CMK (cell line): ENCODE measurements at regions not wholly inside any gene's neighbourhood (a gene's known extent, or its start where the extent isn't known, plus 50 kb on each side); places are given as distances from the start of the nearest gene placed in this dataset.
"Not testable (repeated sequence)": the region's sequence is repeated elsewhere in the genome, so short reads cannot be mapped to it uniquely, and the experiment has no call there.

ENCODE experiments used
- DNase-seq: peaks from one replicate; pipeline ENCODE4 v3.0.0-alpha.2; 2010; ENCODE audit warnings: low read depth

DNA sequence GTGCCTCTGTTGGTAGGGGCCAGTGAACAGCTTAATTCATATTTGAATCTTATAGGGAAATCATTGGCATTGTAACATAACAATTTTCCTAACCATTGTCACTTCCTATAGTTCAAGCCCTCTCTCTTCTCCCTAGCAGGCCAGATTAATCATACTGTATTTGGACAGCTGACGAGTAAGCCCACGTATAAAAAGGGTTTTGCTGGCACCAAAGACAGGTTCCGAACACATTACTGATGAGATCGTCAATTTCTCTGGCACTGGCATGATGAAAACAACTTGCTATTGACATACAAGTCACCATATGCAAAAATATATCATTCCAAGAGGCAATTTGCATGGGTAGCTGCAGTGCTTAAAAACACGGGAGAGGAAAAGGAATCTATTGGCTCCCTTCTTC is 891.1 kb upstream of the AUTS2 start:
- DNase-seq, result no peak

DNA sequence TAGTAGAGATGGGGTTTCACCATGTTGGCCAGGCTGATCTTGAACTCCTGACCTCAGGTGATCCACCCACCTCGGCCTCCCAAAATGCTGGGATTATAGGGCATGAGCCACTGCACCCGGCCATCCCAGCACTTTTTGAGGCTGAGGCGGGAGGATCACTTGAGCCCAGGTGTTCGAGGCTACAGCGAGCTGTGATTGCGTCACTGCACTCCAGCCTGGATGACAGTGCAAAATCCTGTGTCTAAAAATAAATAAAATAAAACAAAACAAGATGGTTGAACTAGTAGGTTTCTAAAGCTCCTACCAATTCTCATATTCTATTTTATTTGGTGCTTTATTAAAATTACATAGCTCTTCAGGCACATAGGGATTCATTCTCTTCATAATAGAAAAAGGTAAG is 890.3 kb upstream of the AUTS2 start:
- DNase-seq, result no peak

DNA sequence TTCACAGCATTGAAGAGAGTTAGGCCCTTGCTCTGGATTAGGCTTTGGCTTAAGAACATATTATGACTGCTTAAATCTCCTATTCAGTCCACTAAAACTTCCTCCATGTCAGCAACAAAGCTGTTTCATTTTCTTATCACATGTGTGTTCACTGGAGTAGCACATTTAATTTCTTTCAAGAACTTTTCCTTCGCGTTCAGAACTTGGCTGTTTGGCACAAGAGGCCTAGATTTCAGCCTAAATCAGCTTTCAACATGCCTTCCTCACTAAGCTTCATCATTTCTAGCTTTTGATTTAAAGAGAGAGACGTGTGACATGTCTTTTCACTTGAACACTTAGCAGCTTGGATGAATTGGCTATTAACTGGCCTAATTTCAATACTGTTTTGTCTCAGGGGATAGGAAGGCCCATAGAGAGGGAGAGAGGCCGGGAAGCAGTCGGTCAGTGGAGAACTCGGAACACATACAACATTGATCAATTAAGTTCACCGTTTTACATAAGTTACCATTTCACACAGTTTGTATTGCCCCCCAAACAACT is 885.2 kb upstream of the AUTS2 start:
- DNase-seq, result no peak

DNA sequence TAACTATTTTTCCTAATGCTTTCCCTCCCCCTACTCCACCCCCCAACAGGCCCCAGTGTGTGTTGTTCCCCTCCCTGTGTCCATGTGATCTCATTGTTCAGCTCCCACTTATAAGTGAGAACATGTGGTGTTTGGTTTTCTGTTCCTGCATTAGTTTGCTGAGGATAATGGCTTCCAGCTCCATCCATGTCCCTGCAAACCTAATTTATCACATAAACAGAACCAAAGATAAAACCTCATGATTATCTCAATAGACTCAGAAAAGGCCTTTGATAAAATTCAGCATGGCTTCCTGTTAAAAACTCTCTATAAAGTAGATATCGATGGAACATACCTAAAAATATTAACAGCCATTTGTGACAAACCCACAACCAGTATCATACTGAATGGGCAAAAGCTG is 884.1 kb upstream of the AUTS2 start:
- DNase-seq, result not testable (repeated sequence)

DNA sequence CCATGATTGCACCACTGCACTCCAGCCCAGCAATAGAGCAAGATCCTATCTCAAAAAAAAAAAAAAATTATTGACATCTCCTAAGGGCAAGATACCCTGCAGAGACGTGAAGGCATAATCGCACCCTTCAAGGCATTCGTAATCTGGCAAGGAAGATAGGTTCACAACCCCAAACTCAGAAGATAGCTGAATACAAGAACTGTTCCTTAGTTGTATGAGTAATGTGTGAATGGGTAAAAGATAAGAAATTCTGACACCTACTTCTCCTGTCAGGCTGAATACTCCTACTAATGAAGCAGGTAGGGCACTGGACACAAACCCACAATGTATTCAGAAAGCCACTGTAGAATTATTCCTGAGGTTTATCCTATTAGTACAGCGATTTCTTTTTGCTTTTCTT is 882.4 kb upstream of the AUTS2 start:
- DNase-seq, result no peak

DNA sequence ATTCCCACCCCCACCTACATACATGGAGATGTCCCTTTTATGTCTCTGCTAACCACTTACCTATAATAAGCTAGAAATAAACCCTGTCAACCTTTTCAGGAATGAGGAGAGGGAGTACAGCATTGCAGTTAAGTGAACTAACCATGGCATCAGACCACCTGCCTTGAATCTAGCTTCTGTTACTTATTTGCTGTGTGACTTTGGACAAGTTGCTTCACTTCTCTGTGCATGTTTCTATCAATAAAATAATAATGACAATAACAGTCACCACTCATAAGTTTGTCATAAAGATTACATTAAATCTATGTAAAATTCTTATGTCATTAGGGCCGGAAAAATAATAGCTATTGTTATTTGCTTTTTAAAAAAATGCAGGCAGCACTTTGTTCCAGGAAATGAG is 881.1 kb upstream of the AUTS2 start:
- DNase-seq, result no peak

DNA sequence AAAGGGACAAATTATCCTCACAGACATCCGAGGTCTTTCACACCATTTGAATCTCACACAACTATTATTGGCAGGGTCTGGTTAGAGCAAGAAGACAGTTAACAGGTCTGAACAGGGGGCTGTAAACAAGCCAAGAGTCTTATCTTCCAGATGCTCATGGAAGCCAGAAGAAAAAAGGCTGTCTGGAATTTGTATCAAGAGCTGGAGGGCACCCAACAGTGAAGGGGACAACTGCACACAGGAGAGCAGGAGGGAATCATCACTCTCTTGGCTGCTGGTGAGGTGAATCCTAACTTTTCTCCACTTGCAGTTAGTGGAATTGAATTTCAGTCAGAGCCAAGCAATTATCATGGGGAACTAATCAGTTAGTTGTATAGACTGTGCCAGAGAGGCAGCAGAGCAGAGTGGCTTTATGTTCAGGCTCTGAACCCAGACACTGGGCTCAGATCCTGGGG is 880.2 kb upstream of the AUTS2 start:
- DNase-seq, result no peak

DNA sequence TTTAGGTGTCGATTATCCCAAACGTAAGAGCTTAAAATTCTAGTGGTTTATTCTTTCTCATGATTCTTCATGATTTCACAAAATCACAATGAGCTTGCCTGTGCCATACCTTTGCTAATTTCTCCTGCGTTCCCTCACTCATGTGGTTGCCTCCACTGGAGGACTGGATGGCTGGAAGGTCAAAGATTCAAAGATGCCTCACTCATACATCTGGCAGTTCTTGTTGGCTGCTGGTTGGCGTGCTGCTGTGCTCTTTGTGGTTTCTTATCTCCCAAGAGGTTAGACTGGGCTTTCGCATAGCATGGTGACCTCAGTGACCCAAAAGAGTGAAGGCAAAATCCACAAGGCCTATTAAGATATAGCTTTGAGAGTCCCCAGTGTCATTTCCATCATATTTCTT is 877.6 kb upstream of the AUTS2 start:
- DNase-seq, result no peak

DNA sequence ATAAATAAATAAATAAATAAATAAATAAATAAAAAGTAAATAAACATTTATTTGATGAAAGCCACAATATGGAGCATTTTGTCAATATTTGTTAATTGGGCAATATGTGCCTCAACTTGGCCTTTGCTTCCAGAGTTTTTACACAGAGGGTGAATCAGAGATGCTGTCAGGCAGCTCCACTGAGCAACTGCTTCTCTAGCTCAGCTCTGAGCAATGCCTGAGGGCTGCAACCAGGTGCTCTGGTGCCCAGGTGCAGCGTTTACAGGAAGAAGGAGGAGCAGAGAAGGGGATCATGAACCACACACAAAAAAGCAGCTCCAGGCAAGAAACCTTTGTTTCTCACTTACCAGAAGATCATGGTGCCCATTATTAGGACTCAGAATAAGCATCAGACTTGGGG is 876.2 kb upstream of the AUTS2 start:
- no peak for DNase-seq

DNA sequence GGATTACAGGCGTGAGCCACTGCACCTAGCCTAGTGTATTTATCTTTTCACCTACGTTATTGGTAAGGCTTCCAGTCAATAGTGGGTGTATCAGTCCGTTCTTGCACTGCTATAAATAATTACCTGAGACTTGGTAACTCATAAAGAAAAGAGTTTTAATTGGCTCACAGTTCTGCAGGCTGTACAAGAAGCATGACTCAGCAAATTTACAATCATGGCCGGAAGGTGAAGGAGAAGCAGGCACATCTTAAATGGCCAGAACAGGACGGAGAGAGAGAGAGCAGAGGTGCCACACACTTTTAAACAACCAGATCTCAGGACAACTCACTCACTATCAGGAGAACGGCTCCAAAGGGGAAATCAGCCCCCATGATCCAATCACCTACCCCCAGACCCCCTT is 873.3 kb upstream of the AUTS2 start:
- DNase-seq, result no peak

DNA sequence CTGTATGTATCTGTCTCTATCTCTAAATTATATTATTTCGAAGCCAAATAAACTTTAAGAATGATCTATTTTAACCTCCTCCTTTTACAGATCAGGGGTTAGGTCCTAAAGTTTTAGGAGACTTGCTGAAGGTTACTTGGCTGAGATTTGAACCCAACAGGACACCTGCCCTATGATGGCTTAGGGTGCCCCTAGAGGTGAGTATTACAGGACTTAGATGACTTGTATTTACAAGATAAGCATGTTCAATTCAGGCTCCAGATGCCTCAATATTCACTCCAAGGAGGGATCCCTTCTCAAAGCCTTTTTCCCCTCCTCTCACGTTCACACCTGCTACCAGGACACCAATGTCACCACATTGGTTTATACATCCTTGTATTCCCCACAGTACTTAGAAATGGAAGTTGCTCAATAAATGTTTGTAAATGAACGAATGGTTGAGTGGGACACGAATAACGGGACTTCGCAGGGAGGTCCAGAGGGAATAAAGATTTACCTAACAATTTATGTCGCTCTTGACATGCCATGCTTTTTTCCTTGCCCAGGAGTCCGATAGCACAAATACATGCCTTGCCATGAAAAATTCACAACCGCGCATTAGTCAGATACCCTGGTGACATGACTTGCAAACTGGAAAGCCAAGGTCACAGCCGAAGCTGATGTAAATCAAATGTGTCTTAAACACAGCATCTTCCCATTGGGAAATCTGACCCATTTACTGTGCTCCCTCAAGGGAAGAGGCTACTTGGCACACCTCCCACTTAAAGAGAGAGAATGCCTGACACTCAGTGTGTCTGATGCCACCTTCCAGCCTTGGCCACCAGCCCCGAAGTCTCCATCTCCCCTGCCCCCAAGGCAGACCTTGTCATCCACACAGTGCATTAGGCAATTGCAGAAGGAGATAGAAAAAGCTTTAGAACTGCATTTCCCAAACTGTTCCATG is 872.2 kb upstream of the AUTS2 start:
- DNase-seq, result no peak

DNA sequence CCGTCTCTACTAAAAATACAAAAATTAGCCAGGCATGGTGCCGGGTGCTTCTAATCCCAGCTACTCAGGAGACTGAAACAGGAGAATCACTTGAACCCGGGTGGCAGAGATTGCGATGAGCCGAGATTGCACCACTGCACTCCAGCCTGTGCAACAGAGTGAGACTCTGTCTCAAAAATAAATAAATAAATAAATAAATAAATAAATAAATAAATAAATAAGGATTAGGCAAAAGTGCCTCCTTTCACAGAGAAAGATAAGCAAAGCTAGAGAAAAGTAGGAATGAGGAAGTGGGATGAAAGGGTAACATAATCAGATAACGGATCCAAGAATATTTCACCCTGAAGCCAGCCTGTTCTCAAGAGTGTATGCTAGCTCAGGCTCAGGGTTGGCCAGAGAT is 869.6 kb upstream of the AUTS2 start:
- DNase-seq, result not testable (repeated sequence)

DNA sequence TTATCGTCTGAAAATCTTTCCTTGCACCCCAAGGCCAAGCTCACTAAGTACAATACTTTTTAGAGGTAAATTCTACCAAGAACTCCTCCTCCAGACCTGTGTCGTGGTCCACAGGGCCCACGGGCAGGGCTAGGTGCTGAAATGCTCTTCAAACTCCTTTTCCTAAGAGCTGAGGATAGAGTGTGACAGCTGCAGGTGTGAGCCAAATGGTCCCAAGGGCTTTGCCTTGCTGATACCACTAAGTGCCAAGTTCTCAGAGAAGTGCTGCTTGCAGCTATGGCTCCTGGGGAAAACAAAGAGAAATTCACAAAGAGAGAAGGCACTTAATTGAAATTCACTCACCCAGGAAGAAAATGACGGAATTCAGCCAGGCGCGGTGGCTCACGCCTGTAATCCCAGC is 868.9 kb upstream of the AUTS2 start:
- DNase-seq, result no peak

DNA sequence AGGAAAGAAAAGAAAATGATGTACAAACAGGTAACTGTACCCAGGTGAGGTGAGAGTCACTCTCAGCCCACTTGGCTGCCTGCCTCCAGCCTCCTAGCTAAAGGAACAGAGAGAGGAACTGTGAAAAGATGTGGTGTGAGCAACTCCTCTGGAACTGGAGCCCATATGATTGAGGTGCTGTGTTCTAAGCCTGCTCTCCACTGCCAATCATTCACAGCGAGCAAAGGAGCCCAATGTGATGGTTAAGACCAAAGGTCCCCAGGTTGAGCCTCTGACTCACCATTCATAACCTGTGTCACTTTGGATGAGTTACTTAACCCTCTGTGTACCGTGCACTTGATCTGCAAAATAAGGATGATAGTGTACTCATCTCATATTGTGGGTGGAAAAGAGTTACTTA is 868.1 kb upstream of the AUTS2 start:
- no peak for DNase-seq

DNA sequence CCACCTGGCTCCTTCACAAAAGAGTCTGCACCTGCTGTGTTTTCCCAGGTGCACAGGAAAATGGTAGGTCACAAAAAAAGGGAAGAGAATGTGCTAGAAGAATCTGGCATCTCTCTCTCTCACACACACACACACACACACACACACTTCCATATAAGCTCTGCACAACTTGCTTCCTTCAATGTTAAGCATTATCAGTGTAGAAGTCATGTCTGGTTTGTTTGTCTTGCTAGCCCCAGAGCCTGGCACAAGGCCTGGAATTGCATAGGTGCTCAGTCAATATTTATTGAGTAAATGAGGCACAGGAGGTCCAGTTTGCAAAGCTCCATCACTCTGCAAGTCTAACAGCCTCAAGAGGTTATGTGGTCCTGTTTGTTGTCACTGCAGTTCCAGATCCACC is 867.3 kb upstream of the AUTS2 start:
- DNase-seq, result no peak

DNA sequence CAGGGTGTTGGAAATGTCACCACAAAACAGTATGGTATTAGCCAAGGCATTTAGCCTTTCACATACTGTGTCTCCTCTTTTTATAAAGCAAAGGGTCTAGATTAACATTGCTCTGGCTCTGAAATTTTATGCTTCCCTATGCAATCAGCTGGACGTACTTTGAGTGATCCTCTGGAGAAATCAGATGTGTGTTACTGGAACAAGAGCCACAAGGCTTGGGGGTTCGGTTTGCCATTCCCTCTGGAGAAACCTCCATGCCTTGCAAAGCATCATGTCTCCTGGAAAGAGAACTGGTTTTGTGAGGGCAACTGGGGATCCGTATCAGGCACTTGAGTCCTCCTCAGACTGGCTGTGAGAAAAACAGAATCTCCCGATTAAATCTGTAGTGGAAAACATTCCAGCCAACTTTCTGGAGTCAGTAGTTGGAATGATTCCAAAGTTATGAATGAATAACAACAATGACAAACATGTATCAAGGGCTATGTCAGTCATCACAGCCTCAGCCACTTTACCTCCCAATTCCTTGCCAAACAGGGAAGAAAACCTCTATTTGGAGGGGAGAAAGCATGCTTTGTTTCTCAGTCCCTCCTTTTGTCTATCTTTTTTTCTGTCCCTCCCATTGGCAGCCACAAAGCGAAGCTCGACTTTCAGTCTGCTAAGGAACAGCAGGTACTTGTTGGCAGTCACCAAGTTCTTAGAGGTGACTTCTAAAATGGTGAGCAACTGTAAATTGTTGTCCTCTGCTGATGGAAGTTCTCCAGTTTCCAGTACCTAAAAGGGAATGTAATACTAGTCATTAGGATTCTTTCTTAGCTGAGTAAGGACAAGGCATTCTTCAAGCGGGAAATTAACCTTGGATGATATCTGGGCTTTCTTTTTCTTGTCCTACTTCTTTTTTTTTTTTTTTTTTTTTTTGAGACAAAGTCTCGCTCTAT is 864.8 kb upstream of the AUTS2 start:
- DNase-seq, result no peak

DNA sequence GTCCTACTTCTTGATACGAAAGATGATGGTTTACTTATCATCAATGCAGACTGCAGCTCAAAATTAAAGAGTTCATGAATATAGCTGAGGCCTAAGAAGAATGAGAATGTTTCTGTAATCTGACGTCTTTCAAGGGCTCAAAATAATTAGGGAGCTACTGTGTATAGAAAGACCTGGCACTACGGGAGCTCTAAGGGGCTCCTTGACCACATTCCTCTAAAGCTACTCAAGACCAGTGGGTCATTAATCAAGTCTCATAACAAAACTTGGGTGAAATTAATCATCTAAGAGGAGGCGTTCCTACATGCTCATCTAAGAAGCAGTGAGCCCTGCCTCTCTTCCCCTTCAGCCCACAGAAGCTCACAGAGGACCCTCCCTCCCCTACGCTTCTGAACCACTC is 863.8 kb upstream of the AUTS2 start:
- no peak for DNase-seq

DNA sequence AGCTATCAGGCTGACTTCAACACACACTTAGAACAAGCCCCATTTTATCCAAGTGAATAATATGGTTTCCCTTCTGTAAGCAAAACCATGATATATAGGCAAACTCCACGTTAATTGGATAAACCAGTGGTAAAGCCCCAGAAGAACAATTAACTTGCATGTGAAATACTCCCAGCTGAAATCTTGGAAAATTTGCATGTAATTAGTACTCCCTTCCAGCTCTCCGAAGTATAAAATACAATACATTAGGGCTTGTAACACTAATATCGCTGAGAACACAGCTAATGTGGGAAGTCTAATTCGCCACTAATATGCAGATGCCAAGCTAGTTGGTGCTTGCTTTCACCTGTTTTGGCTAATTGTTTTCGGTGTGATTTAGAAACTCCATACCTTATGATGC is 859.0 kb upstream of the AUTS2 start:
- no peak for DNase-seq

DNA sequence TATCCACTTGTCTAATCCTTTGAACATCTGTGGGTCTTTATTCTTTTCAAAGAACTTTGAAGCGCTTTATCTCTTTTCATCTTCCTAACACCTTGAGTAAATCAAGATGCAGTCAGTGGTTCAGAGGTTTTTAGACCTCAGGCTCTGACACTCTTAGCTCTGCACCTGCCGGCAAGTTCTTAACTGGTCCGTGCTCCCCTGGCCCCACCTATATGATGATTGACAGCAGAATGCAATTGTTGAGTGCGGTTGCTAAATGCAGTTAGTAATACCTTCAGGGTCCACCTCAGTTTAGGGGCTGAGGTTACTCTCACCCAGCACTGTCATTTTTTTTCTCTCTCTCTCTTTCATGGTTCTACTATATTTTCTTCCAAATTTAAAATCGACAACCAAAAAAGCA is 854.2 kb upstream of the AUTS2 start:
- DNase-seq, result no peak

DNA sequence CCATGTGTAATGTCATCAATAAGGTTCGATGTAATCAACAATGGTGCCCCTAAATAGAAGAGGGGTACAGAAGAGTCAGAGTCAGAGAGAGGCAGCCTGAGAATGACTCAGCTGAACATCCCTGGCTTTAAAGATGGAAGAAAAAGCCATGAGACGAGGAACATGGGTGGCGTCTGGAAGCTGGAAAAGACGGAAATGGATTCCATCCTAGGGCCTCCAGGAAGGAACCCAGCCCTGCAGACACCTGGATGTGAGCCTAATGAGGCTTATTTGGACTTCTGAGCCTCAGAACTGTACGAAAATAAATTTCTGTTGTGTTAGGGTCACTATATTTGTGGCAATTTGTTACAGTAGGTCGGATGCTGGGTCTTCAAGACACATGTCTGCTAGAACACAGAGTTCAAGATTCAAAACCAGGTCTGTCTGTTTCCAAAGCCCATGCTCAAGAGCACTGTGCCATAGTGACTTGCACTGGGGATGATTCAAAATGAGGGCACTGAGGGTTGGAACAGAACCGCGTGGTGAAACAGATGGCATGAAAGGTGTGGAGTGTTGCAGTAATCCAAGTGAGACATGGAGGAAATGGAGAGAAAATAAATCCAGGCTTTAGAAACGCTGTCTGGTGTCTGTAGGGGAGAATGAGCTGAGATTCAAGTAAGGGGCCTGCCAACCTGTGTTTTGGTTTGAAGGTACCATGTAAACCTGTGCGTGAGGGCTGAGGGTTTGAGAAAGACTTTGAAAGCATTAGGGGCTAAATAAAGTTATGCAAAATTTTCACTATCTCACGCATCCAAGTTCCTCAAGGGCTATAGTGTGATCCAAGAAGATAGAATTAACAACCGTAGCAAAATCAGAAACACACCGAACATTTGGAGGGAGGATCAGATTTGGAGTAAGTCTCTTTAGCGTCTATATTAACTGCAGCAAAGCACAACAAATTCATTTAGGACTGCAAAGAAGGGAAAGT is 849.1 kb upstream of the AUTS2 start:
- no peak for DNase-seq

DNA sequence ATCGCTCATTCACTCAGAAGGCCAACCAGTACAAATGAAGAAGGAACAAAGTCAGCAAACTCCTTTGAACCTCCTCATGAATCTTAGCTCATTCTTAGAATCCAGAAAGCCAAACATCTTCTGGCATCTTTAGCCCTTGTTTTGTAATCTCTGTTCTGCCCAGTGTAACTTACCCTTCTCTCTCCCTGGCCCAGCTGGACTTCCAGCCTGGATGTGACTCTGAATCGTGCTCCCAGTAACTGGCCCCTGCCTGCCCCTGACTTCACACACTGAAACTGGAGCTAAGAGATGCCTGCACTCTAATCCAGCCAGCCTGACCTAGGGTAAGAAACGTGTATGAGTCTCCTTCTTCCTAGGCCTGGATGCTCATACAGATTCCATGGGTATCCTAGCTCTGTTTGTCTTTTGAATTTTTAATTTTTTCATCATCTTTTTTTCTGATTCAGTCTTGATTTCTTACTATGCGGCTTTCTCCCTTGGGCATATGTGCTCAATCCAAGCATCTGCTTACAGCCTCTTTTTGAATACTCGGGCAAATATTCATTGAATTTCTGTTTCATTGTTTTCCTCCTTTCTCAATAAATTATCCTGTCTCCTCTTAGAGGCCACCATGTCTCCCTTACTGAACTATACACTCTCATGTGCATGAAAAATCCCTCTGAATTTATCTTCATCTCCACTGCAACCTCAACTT is 845.6 kb upstream of the AUTS2 start:
- DNase-seq, result no peak
